Pulmonary artery endothelial cell (primary cell): ENCODE measurements at regions not wholly inside any gene's neighbourhood (a gene's known extent, or its start where the extent isn't known, plus 50 kb on each side); places are given as distances from the start of the nearest gene placed in this dataset.

Experiments
- DNase-seq: peaks from one replicate; pipeline ENCODE4 v3.0.0-alpha.2; 2011; ENCODE audit warnings: low read depth, low spot score

GRCh38 chr6:164478426-164478825, 831.0 kb downstream of the C6orf118 start:
- no peak for DNase-seq

DNA sequence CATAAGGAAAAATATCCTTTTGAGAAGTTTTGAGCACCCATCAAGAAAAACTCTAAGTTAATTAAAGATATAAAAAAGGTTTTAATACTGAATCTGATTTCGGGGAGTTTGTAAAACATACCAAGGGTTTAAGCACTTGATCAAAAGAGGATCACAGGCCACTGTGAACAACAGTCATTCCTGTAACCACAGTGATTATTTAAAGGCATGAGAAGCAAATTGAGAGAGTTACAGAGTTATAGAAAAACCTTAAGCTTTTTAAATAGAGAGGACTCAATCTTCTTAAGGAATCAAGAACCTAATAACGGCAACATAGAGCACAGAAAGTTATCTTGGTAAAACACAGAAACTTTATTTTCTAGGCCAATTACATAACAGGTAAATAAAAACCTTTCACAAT, 831.6 kb downstream of the C6orf118 start:
- no peak for DNase-seq

- DNase-seq: no peak
These were observed 832.3 kb downstream of the C6orf118 start for GRCh38 chr6:164477101-164477500.

DNA sequence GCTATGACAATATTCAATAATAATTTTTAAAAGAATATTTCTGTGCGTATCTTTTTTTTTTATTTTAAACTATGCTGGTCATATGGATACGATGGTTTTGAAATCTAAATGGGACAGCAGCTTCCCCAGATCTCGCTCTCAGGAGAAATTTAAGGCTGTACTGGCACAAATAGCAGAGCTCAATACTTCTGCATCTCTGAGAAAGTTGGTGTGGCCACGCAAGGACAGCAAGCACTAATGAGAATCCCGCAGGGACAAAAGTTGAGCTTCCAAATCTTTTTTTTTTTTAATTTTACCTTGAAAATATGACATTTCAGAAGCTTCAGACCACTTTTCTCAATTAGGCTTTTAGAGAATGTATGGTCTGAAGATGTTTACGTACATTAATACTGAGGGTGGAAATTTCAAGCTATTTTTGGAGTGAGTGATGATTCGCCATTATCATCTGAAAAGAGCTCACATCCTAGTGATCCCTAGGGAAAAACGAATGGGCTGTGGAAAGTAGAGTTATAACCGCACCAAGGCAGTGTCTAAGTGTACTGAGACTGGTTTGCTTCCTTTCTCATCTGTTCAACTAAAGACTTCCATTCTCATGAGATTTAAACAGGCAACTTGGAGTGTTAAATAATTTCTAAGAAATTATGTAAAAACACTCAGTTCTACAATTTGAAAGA, 840.0 kb downstream of the C6orf118 start:
- no peak for DNase-seq

DNA sequence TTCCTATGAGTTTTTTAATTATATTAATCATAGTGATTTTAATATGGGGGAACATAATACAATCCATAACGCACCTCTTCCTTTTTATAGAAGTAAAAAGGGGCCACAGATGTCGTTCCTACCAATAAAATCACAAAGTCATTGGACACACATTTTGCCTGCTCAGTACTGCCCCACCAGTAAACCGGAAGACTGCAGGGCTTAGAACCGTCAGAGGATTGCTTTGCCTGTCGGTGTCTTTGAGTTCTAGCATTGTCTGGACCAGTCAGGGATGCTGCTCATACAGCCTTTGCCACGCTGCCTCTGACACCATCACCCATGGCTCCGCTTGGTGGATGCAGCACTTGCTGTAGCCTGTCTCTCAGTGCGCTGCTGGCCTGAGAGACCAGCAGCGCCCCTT, 853.6 kb downstream of the C6orf118 start:
- DNase-seq: no peak

DNA sequence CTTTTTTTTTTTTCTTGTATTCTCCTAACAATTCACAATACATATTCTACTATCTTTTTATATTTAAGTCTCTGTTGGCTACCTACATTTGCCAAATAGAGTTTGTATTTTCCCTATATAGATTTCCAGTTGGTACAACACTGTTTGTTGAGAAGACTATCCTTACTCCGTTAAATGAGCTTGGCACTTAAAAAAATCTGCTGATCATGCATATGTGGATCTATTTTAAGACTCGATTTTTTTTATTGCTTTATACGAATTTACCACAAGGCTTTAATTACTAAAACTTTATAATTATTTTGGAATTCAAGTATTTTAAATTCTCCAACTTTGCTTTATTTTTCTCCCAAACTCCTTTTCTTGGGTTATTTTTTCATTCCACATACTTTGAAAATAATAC, 855.6 kb downstream of the C6orf118 start:
- no peak for DNase-seq

- DNase-seq: no peak
These were observed 866.8 kb downstream of the C6orf118 start for GRCh38 chr6:164442572-164442971.

GRCh38 chr6:164439331-164439730, 870.1 kb downstream of the C6orf118 start:
- no peak for DNase-seq

GRCh38 chr6:164436976-164437375, 872.4 kb downstream of the C6orf118 start:
- no peak for DNase-seq

DNA sequence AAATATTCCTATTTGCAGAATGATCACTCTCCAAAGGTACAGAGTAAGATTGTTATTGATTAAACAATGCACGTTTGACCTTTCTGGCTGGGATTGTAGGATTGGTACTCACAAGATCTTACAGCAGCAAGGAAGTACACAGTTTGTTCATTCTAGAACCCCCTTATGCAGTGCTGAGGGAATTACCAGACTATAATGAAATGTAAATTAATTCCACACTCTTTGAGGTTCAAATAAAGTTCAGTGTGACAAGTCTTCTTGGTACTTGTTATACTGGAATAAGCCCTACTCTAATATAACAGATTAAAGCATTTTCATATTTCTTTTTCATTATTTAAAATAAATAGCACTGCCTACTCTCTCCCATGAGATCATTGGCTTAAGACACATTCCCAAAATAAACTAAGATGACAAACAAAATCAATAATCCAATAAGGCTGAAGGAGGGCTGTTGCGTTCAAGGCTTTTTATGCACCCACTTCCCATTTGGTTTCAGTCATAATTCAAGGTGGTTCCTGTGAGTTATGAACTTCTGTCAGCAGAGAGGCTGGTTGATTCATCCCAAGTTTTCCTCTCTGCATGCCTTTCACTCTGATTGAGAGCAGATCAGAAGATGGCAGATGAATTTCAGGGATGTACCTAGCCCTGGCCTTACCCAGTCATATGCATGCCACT, 881.5 kb downstream of the C6orf118 start:
- no peak for DNase-seq

GRCh38 chr6:164424489-164424888, 884.9 kb downstream of the C6orf118 start:
- DNase-seq: no peak

GRCh38 chr6:164419099-164419498, 890.3 kb downstream of the C6orf118 start:
- DNase-seq: no peak

DNA sequence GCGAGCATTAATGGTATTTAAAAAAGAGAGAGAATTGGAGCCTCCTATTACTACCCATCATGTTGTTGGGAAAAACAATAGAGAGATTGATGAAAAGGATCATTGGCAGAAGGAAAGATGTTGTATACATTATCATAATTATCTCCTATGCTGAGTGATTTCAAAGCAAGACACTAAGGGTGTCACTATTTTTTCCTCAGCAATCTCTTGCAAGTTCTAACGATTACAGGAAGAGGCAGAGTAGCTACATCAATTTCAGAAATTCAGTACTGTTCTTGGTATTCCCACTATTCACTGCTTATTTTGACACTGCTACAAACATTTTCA, 891.2 kb downstream of the C6orf118 start:
- DNase-seq: no peak

DNA sequence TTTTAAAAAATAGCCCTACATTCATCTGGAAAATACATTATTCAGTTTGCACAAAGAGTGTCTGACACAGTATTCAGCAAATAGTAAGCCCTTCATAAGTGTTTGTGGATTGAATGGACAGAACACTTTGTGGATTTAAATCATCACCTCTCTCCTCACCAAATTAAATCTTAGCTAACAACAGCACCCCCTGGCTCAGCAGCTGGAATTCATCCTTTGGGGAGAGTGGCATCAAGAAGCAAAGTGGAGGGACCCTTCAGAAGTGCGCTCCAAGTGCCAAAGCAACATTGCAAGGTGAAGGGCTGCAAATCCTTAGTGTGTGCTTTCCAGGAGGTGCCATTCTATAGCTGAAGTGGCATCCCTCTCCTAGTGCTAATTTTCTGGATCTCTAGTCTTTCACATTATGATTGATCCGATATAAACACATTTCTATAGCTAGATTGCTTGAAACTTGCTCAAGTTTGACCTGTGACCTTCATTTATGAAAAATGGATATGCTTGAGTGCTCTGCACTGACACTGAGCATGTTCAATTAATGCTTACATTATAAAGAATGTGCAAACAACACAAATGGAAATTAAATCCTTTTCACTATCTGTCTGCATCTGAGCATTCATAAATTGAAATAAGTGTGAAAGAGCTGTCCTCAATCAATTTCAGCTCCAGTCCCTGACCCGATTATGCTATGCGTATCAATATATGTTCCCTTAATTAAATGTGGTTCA, 891.7 kb downstream of the C6orf118 start:
- no peak for DNase-seq

GRCh38 chr6:164415832-164416563, 893.4 kb downstream of the C6orf118 start:
- no peak for DNase-seq

DNA sequence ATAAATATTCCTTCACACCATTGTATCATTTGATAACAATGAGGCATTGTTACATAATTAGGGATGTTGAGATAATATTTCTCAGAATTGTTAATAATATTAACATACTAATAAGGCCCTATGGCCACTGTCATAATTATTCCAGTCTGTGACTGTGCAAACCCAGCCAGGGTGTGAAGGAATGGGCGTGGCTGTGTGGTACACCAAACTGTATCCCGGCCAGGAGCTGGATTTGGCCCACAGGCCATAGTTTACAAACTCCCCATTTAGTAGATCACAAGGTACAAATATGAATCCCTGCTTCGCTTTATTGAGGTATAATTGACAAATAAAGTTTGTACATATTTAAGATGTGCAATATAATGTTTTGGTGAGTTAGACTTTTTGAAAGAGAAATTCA, 894.7 kb downstream of the C6orf118 start:
- no peak for DNase-seq

GRCh38 chr6:164412566-164412965, 896.8 kb downstream of the C6orf118 start:
- DNase-seq: no peak

DNA sequence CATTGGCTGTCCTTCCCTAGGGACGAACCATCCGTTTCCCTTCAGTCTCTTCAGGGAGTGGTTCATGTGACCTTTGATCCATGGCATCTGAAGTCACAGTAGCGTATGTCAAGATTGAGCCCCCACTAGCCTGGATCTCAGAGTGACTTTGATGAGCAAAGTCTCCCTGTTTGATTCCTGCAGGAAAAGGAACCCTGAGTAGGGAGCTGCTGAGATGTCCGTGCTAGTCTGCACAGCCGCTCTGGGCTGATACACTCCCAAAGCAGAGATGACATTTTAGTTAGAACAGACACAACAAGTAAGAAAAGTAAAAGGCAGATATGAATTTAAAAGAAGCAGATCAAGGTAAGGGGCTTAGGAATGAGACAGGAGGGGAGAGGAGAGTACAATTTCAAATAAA, 899.4 kb downstream of the C6orf118 start:
- DNase-seq: no peak

DNA sequence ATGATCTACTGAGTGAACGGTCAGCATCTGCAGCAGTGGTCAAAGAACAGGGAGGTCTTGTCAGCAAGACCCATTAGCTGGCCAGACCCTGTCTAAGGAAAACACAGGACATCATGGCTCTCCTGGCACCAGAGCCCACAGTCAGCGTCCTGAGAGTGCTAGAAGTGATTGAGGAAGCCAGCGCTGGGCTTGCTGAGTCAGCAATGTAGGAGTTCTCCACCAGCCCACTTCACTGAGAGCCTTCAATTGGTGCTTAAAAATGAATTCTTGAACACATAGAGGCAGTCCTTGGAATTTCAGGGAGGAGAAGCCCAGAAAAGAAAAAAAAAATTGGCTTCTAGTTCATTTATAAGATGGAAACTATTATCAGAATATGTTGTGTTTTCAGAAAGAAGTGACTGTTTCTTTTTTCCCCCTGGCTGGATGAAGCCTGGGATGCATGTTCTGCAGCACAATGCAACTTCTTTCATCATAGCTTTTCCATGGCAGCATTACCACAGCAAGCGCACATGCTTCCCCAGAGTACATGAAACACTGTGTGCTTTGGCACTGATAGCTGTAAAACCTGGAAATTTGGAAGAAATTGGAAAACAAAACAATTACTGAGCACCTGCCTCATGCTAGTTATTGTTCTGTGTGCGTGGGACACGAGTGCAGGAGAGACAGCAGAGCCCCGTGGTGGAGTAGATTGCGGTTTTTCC, 899.9 kb downstream of the C6orf118 start:
- DNase-seq: no peak

- DNase-seq: no peak
These were observed 900.5 kb downstream of the C6orf118 start for GRCh38 chr6:164408868-164409267.

DNA sequence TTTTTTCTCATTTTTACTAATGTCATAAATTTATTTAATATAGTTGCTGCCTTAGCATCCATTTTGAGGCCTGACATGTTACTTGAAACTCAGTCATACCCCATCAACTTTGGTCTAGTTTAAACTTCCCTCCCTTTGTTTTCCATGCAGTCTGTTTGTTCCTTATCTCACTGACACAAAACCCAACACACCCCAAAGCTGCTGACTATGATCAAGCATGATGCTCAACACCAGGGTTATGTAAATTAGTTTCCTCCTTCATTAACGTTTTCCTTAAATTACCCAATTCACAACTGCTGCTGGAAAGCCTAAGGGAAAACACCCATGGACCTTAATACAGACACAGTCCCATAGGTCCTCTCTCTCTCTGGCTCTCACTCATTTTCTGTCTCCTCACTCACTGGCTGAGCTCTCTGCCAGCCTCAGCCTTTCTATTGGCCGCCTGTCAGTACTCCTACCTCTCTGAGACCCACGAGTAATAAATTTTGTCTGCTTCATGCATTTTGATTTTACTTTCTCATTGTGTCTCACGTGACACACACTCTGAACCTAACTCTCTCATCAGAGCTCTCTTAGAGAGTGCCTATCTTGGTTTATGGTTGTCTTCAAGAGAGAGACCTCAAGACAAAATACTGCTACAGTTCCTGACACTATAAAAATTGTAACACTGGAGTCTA, 904.5 kb downstream of the C6orf118 start:
- no peak for DNase-seq
